AG08396 (cell line): ENCODE measurements at regions not wholly inside any gene's neighbourhood (a gene's known extent, or its start where the extent isn't known, plus 50 kb on each side); places are given as distances from the start of the nearest gene placed in this dataset.
A peak's percentile ranks its signal among the peaks of the same experiment; 100 is the strongest.
"Not testable (repeated sequence)": the region's sequence is repeated elsewhere in the genome, so short reads cannot be mapped to it uniquely, and the experiment has no call there.

ENCODE experiments used
- DNase-seq: peaks from one replicate; pipeline ENCODE4 v3.0.0; 2012; ENCODE audit warnings: low spot score, mixed read lengths

- DNase-seq = no peak
Measured at GRCh38 chr4:169342906-169343564, 72.3 kb upstream of the SH3RF1 start.

GRCh38 chr4:169342159-169342860 lies 71.6 kb upstream of the SH3RF1 start:
- DNase-seq = no peak

- DNase-seq = no peak
Measured at GRCh38 chr4:169341490-169341889, 70.7 kb upstream of the SH3RF1 start.

- DNase-seq = no peak
Measured at GRCh38 chr4:169340834-169341233, 70.1 kb upstream of the SH3RF1 start.

- peak; percentile 28 for DNase-seq
Measured at GRCh38 chr4:169338241-169338640, 67.5 kb upstream of the SH3RF1 start.

GRCh38 chr4:169337510-169337909 lies 66.8 kb upstream of the SH3RF1 start:
- DNase-seq = peak; percentile 77

- DNase-seq = no peak
Measured at GRCh38 chr4:169335331-169335730, 64.6 kb upstream of the SH3RF1 start.

GRCh38 chr4:169334335-169334734 lies 63.6 kb upstream of the SH3RF1 start:
- no peak for DNase-seq

GRCh38 chr4:169333265-169333664 lies 62.5 kb upstream of the SH3RF1 start:
- no peak for DNase-seq

- DNase-seq = no peak
Measured at GRCh38 chr4:169332583-169332982, 61.8 kb upstream of the SH3RF1 start.

GRCh38 chr4:169330811-169331210 lies 60.1 kb upstream of the SH3RF1 start:
- DNase-seq = no peak

GRCh38 chr4:169330095-169330494 lies 59.3 kb upstream of the SH3RF1 start:
- DNase-seq = no peak

- no peak for DNase-seq
Measured at GRCh38 chr4:169327951-169328350, 57.2 kb upstream of the SH3RF1 start.

GRCh38 chr4:169323925-169324324 lies 53.2 kb upstream of the SH3RF1 start:
- DNase-seq = not testable (repeated sequence)

GRCh38 chr4:169322833-169323232 lies 52.1 kb upstream of the SH3RF1 start:
- DNase-seq = not testable (repeated sequence)
